Muscle of back (tissue), 3 donors: ENCODE measurements at regions not wholly inside any gene's neighbourhood (a gene's known extent, or its start where the extent isn't known, plus 50 kb on each side); places are given as distances from the start of the nearest gene placed in this dataset.

ENCODE experiments used
- DNase-seq, 3 donors: peaks; one replicate each; pipeline versions ENCODE4 v3.0.0 to v3.0.0-alpha.2; 2013

DNA sequence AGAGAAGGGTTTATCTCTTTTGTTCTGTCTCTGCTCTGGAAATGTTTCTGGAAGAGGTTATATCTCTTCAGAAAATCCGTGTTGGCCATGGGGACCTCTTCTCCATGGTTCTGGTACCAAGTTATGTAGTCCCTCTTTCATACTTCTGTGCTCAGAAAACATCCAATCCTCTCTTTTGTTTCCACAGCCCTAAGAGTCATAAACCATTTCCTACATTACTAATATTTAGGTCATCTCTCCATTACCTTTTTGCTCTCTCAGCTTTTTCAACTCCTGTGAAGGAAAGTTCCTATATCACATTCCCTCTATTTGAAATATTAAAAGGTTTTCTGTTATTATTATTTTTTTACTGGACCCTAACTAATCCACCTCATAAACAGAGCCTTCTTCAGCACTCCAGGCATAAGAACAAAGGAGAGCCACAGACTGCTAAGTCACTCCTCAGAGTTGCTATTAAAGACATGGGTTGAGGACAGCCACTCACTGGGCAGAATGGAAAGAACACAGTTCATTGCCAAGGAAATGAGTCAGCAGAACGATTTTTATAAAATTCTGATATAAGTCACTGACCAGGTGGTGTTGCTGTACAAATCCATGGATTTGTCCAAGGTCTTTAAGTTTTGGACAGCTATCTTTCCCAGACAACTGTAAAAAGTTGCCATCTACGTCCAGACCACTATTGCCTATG is 122.4 kb upstream of the NPY2R start:
- DNase-seq, result no peak

DNA sequence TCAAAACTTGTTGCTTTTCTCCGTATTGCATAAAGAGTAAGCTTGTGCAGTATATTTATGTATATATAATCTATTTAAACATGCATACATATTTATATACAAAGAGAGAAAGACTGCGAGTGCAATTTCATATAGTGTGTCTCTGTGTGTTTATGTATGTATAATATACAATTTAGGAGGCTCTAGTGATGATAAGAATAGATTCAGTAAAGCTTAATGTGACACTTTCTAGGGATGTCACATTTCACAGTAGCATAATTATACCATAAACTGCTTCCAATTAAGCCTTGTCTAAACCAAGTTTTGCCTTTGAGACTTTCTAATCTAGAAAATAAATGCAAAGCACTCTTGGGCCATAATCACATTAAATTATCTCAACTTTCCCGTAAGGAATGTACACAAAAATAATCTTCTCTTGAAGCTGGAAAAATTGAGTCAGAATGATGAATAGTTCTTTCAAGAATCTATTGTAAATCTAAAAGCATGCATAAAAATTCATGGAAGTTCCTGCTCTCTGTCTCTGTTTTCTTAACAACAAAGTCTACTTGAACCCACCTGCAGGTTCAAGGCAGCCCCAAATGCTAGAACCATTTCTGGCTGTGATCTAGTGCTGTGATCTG is 114.1 kb upstream of the NPY2R start:
- DNase-seq, result no peak

DNA sequence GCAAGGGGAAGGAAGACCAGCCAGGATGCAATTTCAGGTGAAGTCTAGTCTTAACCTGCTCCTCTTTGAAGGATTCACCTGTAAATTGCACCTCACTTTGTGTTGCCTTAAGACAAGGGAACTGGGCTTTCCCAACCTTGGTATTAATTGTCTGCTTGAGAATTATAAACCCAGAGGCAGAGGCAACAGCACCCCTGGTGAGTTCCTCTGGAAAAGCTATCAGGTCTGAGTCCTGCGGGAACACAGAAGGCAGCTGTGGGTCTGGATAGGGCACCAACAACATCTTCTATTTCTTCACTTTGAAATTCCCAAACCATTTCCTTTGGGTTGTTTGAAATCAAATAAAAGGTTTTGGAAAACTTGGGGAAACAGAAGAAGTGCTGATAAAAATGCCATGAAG is 109.2 kb upstream of the NPY2R start:
- DNase-seq, result no peak

DNA sequence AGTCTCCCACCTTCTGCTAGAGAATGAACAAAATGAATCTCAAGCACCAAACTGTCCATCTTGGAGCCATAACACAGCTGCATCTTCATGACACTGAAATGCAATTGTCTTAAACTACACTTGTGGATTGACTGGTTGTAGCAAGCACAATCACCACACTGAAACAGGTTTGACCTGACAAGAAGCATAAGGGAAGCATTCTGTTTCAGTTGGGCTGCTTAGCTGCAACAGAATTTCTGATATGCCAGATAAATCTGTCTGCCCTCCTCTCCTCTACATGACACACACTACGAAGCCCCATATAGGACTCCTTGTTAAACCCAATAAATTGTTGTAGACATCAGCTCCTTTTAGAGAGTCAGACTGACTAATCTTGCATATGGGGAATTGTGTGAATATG is 101.8 kb upstream of the NPY2R start:
- no peak for DNase-seq

GRCh38 chr4:155107059-155107458 is 101.4 kb upstream of the NPY2R start:
- no peak for DNase-seq

DNA sequence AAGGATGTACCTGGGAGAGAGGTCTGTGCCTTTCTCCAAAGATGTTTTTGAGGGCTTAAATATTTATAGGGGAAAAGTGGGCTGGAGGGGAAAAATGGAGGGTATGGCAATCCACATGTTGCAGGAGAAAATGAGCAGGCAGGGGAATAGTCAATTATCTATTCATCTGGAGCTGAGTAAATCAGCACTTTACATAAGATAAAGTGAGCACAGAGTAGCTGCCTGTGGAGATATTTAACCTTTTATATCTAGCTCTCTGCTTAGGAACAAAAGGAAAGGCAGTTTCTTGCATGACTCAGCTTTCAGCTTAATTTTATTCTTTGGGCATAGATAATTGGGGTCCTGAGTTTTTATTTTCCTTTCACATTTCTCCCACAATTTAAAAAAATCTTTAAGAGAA is 93.6 kb upstream of the NPY2R start:
- DNase-seq, result no peak

- no peak for DNase-seq
These were observed 89.4 kb upstream of the NPY2R start for GRCh38 chr4:155119006-155119405.

DNA sequence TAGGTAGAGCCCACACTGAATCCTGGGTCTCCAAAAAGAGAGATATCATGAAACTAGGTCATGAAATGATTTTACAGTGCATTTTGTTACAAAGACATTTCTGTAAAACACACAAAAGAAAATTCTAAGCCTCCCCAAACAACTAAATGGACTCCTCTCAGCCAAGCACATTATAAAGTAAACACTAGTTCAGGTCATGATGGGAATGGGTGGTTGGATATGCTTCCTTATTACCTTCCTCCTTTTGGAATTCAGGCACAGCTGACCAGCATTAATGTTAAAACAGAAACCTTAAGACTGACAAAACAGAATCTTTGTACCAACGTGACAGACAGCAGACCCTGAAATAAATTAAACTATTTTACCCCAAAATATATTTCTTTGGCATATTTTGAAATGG is 87.9 kb upstream of the NPY2R start:
- DNase-seq, result no peak

GRCh38 chr4:155122382-155122781 is 86.1 kb upstream of the NPY2R start:
- DNase-seq, result no peak

GRCh38 chr4:155134136-155134535 is 74.3 kb upstream of the NPY2R start:
- no peak for DNase-seq

- DNase-seq, result no peak
These were observed 67.5 kb upstream of the NPY2R start for GRCh38 chr4:155140889-155141288.

- DNase-seq, result no peak
These were observed 64.9 kb upstream of the NPY2R start for GRCh38 chr4:155143512-155143911.
